ENCODE measurements at regions not wholly inside any gene's neighbourhood (a gene's known extent, or its start where the extent isn't known, plus 50 kb on each side); places are given as distances from the start of the nearest gene placed in this dataset.
A peak's percentile ranks its signal among the peaks of the same experiment; 100 is the strongest.
"Not testable (repeated sequence)": the region's sequence is repeated elsewhere in the genome, so short reads cannot be mapped to it uniquely, and the experiment has no call there.

DNA sequence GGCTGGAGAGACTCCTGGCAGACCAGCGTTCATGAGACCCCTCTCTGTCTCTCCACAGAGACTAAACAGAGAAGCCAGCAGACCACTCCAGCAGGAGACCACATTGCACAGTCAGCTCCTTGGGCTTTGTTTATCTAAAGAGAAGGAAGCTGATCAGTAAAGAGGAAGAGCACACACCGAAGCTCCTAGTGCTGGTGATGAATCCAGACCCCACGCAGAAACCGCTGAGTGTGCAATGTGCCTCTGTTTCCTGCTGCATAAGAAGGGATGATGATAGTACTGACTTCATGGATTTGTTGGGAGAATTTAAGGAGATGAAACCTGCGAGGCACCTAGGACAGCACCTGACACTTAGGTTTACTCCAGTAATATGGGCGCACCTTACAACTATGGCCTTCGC is 544.1 kb upstream of the ID2 start:
- no peak overlapping the region for H3K27ac Mint-ChIP-seq
- no peak overlapping the region for H3K4me3 Mint-ChIP-seq
- peaks cover 24 to 39% (median 29%) of the 10 kb centered on the region in 3 donors for H3K27me3 Mint-ChIP-seq
- no peak for DNase-seq
- peaks cover 0 to 6% (median 4%) of the 10 kb centered on the region in 7 donors for H3K9me3 Mint-ChIP-seq
- peaks cover 0 to 5% of the 10 kb centered on the region in 2 donors for H3K36me3 Mint-ChIP-seq
- peaks cover 0 to 7% (median 6%) of the 10 kb centered on the region in 3 donors for H3K4me1 Mint-ChIP-seq
- ATAC-seq (ENCODE audit: low read depth in 2 of 2), result no peak

DNA sequence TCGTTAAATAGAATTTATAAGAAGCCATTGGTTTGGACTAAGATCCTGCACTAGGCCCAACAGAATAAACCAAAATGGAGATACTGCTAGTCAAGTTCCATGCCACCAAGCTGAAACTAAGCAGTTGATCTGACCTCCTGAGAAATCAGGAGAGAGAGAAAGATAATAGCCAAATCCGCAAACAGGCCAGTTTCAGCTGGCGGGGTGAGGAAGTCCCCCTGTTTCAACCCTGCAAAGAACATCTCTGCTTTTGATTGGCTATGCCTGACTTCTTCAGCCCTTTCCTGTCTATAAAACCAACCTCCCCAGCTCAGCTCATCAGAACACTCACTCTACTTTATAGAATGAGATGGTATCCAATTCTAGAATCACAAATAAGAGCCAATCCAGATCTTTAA is 543.3 kb upstream of the ID2 start:
- no peak for DNase-seq
- H3K27me3 Mint-ChIP-seq, result peaks cover 23 to 33% (median 32%) of the 10 kb centered on the region in 3 donors
- ATAC-seq (ENCODE audit: low read depth in 2 of 2), result no peak
- no peak overlapping the region for H3K4me3 Mint-ChIP-seq
- peaks cover 0 to 7% (median 6%) of the 10 kb centered on the region in 3 donors for H3K4me1 Mint-ChIP-seq
- peaks cover 0 to 5% of the 10 kb centered on the region in 2 donors for H3K36me3 Mint-ChIP-seq
- peaks cover 0 to 6% (median 4%) of the 10 kb centered on the region in 7 donors for H3K9me3 Mint-ChIP-seq
- no peak overlapping the region for H3K27ac Mint-ChIP-seq

GRCh38 chr2:8138923-8139667 is 542.8 kb upstream of the ID2 start:
- no peak overlapping the region for H3K4me3 Mint-ChIP-seq
- peaks cover 18 to 29% (median 27%) of the 10 kb centered on the region in 3 donors for H3K27me3 Mint-ChIP-seq
- H3K36me3 Mint-ChIP-seq, result peaks cover 0 to 5% of the 10 kb centered on the region in 2 donors
- ATAC-seq (ENCODE audit: low read depth in 2 of 2) (no peak), DNase-seq (no peak)
- peaks cover 0 to 7% (median 6%) of the 10 kb centered on the region in 3 donors for H3K4me1 Mint-ChIP-seq
- H3K9me3 Mint-ChIP-seq, result peaks cover 0 to 6% (median 4%) of the 10 kb centered on the region in 7 donors
- no peak overlapping the region for H3K27ac Mint-ChIP-seq

- H3K36me3 Mint-ChIP-seq, result peaks cover 0 to 5% of the 10 kb centered on the region in 2 donors
- ATAC-seq (ENCODE audit: low read depth in 2 of 2) (no peak), DNase-seq (no peak)
- H3K27ac Mint-ChIP-seq, result peak overlapping the region in 1 of 6 donors; percentile 23
- no peak overlapping the region for H3K4me3 Mint-ChIP-seq
- H3K4me1 Mint-ChIP-seq, result peaks cover 0 to 7% (median 6%) of the 10 kb centered on the region in 3 donors
- H3K27me3 Mint-ChIP-seq, result peaks cover 18 to 29% (median 20%) of the 10 kb centered on the region in 3 donors
- peaks cover 0 to 6% (median 4%) of the 10 kb centered on the region in 7 donors for H3K9me3 Mint-ChIP-seq
Measured at GRCh38 chr2:8139668-8140200, 542.1 kb upstream of the ID2 start.

- Mint-ChIP-seq H3K27me3 (peaks cover 13 to 29% (median 18%) of the 10 kb centered on the region in 3 donors), H3K4me1 (peaks cover 0 to 4% (median 0%) of the 10 kb centered on the region in 3 donors), H3K36me3 (no peaks in the 10 kb centered on the region), H3K27ac (no peak overlapping the region), H3K9me3 (peaks cover 0 to 6% (median 0%) of the 10 kb centered on the region in 7 donors), H3K4me3 (no peak overlapping the region)
- DNase-seq (no peak), ATAC-seq (ENCODE audit: low read depth in 2 of 2) (no peak)
Measured at GRCh38 chr2:8141079-8141707, 540.7 kb upstream of the ID2 start.

GRCh38 chr2:8141780-8142179 is 540.1 kb upstream of the ID2 start:
- no peak overlapping the region for H3K4me3 Mint-ChIP-seq
- peaks cover 13 to 24% (median 18%) of the 10 kb centered on the region in 3 donors for H3K27me3 Mint-ChIP-seq
- H3K27ac Mint-ChIP-seq, result no peak overlapping the region
- peaks cover 0 to 6% (median 0%) of the 10 kb centered on the region in 7 donors for H3K9me3 Mint-ChIP-seq
- no peaks in the 10 kb centered on the region for H3K36me3 Mint-ChIP-seq
- H3K4me1 Mint-ChIP-seq, result peaks cover 0 to 10% (median 0%) of the 10 kb centered on the region in 3 donors
- ATAC-seq (ENCODE audit: low read depth in 2 of 2) (no peak), DNase-seq (no peak)

- DNase-seq, result no peak
- no peak for ATAC-seq (ENCODE audit: low read depth in 2 of 2)
- Mint-ChIP-seq H3K27me3 (peaks cover 13 to 21% (median 18%) of the 10 kb centered on the region in 3 donors), H3K27ac (no peak overlapping the region), H3K4me3 (no peak overlapping the region), H3K9me3 (peaks cover 0 to 6% (median 0%) of the 10 kb centered on the region in 7 donors), H3K36me3 (no peaks in the 10 kb centered on the region), H3K4me1 (peaks cover 0 to 10% (median 0%) of the 10 kb centered on the region in 3 donors)
Measured at GRCh38 chr2:8142461-8142860, 539.4 kb upstream of the ID2 start.

- H3K27ac Mint-ChIP-seq, result no peak overlapping the region
- H3K9me3 Mint-ChIP-seq, result no peaks in the 10 kb centered on the region
- no peak overlapping the region for H3K4me3 Mint-ChIP-seq
- no peaks in the 10 kb centered on the region for H3K36me3 Mint-ChIP-seq
- H3K4me1 Mint-ChIP-seq, result peaks cover 0 to 10% (median 0%) of the 10 kb centered on the region in 3 donors
- no peak for ATAC-seq (ENCODE audit: low read depth in 2 of 2)
- peaks cover 9 to 24% (median 13%) of the 10 kb centered on the region in 3 donors for H3K27me3 Mint-ChIP-seq
- no peak for DNase-seq
Measured at GRCh38 chr2:8144131-8144631, 537.7 kb upstream of the ID2 start.

GRCh38 chr2:8144785-8145184 is 537.1 kb upstream of the ID2 start:
- H3K27ac Mint-ChIP-seq, result no peak overlapping the region

GRCh38 chr2:8145375-8145774 is 536.5 kb upstream of the ID2 start:
- H3K27me3 Mint-ChIP-seq, result peaks cover 10 to 25% (median 15%) of the 10 kb centered on the region in 3 donors
- not testable (repeated sequence) for H3K9me3 Mint-ChIP-seq, DNase-seq, H3K36me3 Mint-ChIP-seq, H3K27ac Mint-ChIP-seq
- H3K4me1 Mint-ChIP-seq, result peaks cover 0 to 10% (median 0%) of the 10 kb centered on the region in 3 donors
- H3K4me3 Mint-ChIP-seq, result peak overlapping the region in 1 of 8 donors; percentile 8
- ATAC-seq (ENCODE audit: low read depth in 2 of 2), result peak; percentile 38 to 61

More at GRCh38 chr2:8144785-8145184, 537.1 kb upstream of the ID2 start:
- peaks cover 0 to 10% (median 0%) of the 10 kb centered on the region in 3 donors for H3K4me1 Mint-ChIP-seq
- no peaks in the 10 kb centered on the region for H3K36me3 Mint-ChIP-seq
- H3K4me3 Mint-ChIP-seq, result no peak overlapping the region
- no peaks in the 10 kb centered on the region for H3K9me3 Mint-ChIP-seq
- H3K27me3 Mint-ChIP-seq, result peaks cover 7 to 22% (median 9%) of the 10 kb centered on the region in 3 donors
- DNase-seq, result no peak
- no peak for ATAC-seq (ENCODE audit: low read depth in 2 of 2)

DNA sequence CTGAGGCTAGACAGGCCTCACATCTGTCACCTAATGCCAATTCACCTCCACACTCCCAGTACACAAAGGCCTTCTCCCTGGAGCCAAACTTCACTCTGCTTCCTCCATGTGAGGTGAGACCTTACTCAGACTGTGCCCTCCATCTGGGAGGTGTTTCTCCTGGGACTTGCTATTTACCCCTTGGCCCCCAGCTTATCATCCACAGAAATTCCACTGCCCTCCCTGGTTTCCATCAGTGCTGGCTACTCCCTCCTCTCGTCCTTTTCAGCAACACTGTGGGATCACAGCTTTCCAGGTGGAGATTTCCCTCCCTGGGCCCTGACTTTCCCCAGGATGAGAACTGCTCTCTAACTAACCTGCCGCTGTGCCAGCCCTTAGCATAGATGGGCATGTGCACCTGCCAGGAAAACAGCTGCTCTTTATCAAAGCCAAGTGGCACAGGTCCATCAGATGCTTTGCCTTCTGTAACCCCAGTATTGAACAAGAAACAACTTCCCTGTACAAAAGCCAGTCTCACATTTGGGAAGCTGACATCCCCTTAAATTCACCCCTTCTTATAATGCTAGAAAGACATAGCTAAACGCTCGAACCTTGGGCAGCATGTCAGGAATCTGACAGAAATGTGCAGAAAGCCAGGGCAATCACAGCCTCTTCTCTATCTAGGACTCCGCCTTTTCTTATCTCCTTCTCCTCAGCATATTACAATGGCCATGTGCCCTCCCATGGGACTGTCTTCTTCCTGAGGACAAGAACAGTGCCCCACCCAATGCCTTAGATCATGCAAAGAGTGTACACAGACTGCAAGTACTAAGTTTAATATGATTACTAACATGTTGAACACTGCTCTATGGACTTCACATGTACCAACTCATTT is 535.5 kb upstream of the ID2 start:
- Mint-ChIP-seq H3K27me3 (peaks cover 20 to 32% (median 25%) of the 10 kb centered on the region in 3 donors), H3K36me3 (no peaks in the 10 kb centered on the region), H3K4me3 (no peak overlapping the region), H3K9me3 (no peaks in the 10 kb centered on the region), H3K27ac (no peak overlapping the region), H3K4me1 (peaks cover 0 to 10% (median 0%) of the 10 kb centered on the region in 3 donors)
- ATAC-seq (ENCODE audit: low read depth in 2 of 2), result no peak
- DNase-seq, result no peak

GRCh38 chr2:8148260-8149006 is 533.4 kb upstream of the ID2 start:
- no peak overlapping the region for H3K27ac Mint-ChIP-seq

More at GRCh38 chr2:8148260-8149006, 533.4 kb upstream of the ID2 start:
- ATAC-seq (ENCODE audit: low read depth in 2 of 2) (no peak), DNase-seq (no peak)
- Mint-ChIP-seq H3K36me3 (no peaks in the 10 kb centered on the region), H3K9me3 (no peaks in the 10 kb centered on the region), H3K4me3 (no peak overlapping the region), H3K27me3 (peaks cover 29 to 36% (median 32%) of the 10 kb centered on the region in 3 donors), H3K4me1 (peaks cover 11 to 19% (median 13%) of the 10 kb centered on the region in 3 donors)
